Right ventricle myocardium inferior (tissue), 1 donor: ENCODE measurements at regions not wholly inside any gene's neighbourhood (a gene's known extent, or its start where the extent isn't known, plus 50 kb on each side); places are given as distances from the start of the nearest gene placed in this dataset.
"Not testable (repeated sequence)": the region's sequence is repeated elsewhere in the genome, so short reads cannot be mapped to it uniquely, and the experiment has no call there.

Source experiments
- ATAC-seq: fragments of 200-7000 bp; cut with Tn5 transposase; one replicate; pipeline ENCODE4 v1.9.1; 2020; ENCODE audit warnings: mild to moderate bottlenecking, moderate library complexity
- DNase-seq: peaks from one replicate; pipeline ENCODE4 v3.0.0; 2021; ENCODE audit errors: missing footprints
- intact Hi-C: fragments of 100-400 bp; cut with DNase I; formaldehyde crosslinking; loops from one replicate; pipeline ENCODE4 v1.11.0; 2022
- donor health status: DM: no; HTN: yes; CAD: no; lungs with severe emphysema.

- no peak for DNase-seq
- no peak for ATAC-seq
- intact Hi-C loops = no loop called here
Observed at GRCh38 chr20:12061466-12061865, 143.8 kb downstream of the BTBD3 start.

DNA sequence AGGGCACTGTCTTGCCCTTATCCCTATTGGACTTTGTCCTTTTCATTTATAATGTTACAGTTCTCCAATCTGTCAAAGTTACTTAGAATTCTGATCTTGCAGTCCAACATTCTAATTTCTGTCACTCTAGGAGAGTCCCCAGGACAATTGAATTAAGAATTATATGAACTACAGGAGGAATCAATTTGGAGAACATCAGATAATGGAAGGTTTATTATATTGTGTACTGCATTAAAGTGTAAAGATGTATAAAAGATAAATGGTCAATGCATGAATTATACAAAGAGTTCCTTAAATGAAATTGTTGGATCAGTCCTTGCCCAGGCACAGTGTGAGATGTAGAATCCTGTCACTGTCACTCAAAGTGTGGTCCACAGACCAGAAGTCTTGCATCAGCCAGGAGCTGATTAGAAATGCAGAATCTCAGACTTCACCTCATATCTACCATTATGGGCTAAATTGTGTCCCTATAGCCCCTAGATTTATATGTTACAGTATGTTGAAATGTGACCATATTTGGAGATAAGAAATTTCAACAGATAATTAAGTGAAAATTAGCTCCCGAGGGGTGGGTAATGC lies 145.5 kb downstream of the BTBD3 start:
- ATAC-seq (no peak), DNase-seq (no peak)
- intact Hi-C loops = no loop called here

DNA sequence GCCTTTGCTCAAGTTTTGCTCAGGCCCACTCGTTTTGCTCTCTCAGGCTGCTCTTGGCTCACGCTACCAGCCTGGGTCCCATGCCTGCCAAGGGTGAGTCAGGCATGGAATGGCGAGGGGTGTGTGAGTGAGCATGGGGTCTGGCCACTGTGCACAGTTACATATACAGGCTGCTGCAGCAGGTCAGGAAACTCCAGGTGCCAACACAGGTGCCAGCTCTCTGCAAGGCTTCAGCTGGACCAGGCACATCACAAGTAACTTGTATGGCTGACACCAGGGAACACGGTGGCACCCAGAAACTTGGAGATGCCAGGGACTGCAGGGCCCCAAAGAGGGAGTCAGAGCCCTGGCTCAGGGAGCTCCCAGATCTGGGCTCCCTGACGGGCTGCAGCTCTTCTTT lies 146.8 kb downstream of the BTBD3 start:
- intact Hi-C loops = no loop called here
- DNase-seq (no peak), ATAC-seq (no peak)

DNA sequence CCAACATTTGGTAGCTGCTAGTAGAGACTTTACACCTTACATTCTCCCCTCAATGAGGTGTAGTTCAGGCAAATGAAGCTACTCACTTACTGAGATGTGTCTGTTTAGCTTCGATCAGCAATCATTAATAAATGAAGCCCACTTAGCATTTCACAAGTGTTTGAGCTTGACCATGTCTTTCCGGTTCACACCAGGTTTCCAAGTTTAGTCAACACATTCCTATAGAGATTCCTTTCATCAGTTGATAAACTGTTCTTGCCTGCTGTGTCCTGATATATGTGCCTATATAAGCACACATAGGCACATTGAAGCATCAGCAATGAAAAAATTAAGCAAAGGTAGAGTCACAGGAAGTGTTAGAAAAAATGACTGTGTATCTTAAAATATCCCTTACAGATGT lies 150.0 kb downstream of the BTBD3 start:
- intact Hi-C loops = no loop called here
- ATAC-seq = no peak

DNA sequence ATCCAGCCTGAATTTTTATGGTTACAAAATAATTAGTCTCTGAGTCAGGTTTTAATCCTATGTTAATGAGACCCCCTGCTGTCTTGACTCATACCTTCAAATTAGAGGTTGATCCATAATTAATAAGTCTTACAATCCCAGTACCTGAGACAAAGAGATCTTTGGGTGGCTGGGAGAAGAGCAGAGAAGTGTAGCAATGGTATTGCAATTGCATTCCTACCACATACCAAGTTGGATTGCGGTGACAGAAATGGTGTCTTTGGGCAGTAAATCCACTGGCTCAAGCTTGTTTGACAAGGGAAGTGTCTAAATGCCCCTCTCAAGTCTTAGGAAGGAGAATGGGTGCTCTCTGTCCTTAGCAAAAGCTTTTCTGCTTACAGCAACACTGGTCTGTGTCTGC lies 150.4 kb downstream of the BTBD3 start:
- DNase-seq = no peak
- no peak for ATAC-seq
- intact Hi-C loops = no loop called here

More for the DNA sequence above, 150.0 kb downstream of the BTBD3 start:
- DNase-seq = no peak

- ATAC-seq = no peak
Observed at GRCh38 chr20:12069181-12069580, 151.5 kb downstream of the BTBD3 start.

GRCh38 chr20:12072221-12072953 lies 154.7 kb downstream of the BTBD3 start:
- DNase-seq (no peak), ATAC-seq (peak; percentile 88)
- intact Hi-C loops = no loop called here

More at GRCh38 chr20:12069181-12069580, 151.5 kb downstream of the BTBD3 start:
- intact Hi-C loops = no loop called here
- no peak for DNase-seq

GRCh38 chr20:12072954-12073264 lies 155.2 kb downstream of the BTBD3 start:
- ATAC-seq (no peak), DNase-seq (no peak)
- intact Hi-C loops = no loop called here

GRCh38 chr20:12074111-12074655 lies 156.5 kb downstream of the BTBD3 start:
- intact Hi-C loops = no loop called here
- ATAC-seq = no peak
- DNase-seq = no peak

DNA sequence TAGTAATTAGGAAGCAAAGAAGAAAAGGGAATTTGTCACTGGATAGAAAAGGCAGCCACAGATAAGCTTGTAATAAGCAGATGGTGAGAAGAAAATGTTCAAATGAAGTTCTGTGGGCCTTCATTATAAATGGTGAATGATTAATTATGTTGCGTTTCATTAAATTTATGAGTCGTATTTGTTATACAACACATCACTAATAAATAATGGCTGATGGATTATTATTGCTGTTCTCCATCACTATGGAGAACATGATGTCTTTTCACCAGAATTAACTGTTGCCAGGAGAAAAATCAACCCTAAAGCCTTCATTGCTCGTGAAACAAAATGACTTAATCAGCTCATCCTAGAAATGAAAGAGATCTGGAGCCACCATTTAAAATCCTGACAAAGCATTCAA lies 158.5 kb downstream of the BTBD3 start:
- no peak for ATAC-seq
- intact Hi-C loops = no loop called here
- no peak for DNase-seq

GRCh38 chr20:12077875-12078274 lies 160.2 kb downstream of the BTBD3 start:
- DNase-seq (no peak), ATAC-seq (no peak)
- intact Hi-C loops = no loop called here

DNA sequence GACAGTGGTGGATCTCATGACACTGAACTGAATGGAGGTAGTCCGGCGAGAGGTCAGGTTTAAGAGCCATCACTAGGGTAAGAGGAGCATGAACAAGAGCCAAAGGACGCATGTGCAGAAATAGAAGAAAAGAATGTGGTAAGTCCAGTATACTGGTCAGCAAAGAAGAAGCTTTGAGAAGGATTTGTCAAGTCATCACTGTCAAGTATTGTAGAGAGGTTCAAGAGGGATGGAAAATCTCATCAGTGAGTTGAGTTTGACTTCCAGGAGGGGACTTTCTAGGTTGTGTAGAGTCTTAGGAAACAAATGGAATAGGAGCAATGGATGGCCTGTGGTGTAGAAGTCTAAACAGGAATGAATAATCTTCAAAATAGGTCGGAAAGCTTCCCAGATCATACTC lies 161.8 kb downstream of the BTBD3 start:
- no peak for ATAC-seq
- intact Hi-C loops = no loop called here
- DNase-seq = no peak

- ATAC-seq = no peak
- intact Hi-C loops = no loop called here
Observed at GRCh38 chr20:12083269-12083668, 165.6 kb downstream of the BTBD3 start.

GRCh38 chr20:12084482-12084881 lies 166.8 kb downstream of the BTBD3 start:
- DNase-seq (no peak), ATAC-seq (no peak)
- intact Hi-C loops = no loop called here

More at GRCh38 chr20:12083269-12083668, 165.6 kb downstream of the BTBD3 start:
- no peak for DNase-seq

DNA sequence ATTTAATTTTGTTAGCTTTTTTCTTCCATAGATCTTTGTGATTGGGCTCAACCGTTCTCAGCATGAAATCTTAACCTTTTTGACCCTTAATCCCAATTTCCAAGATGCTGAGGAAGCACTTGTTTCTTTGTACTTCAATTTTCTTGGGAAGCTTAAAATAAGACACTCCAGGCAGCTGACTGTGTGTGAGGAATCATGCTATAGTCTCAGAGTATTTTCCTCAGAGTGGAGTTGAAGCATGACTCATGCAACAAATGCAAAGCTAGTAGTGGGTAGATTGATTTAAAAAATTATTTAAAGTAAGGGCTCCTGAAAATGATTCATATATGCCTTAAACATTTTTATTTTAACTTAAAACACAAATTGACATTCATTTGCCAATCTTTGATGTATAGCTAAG lies 168.7 kb downstream of the BTBD3 start:
- DNase-seq = no peak
- intact Hi-C loops = no loop called here
- no peak for ATAC-seq

DNA sequence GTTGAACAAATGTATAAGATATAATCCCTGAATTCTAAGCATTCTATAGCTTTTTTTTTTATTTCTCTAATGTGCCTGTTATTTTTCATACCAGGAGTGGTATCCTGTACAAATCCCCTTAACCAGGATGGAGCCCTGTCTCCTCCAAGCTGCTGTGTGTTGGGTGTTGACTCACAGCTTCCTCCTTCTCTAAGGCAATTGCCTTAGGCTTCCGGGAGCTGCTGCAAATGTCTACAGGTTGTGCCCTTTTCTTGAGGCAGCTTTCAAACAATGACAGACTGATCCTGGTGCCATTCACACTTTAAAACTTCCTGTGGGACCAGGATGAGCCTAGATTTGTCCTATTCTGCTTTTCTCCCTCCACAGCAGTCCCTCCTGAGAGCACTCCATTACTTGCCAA lies 173.2 kb downstream of the BTBD3 start:
- DNase-seq = no peak
- intact Hi-C loops = no loop called here
- ATAC-seq = no peak

GRCh38 chr20:12093057-12093796 lies 175.5 kb downstream of the BTBD3 start:
- DNase-seq = no peak
- intact Hi-C loops = no loop called here
- no peak for ATAC-seq

GRCh38 chr20:12093797-12094190 lies 176.1 kb downstream of the BTBD3 start:
- ATAC-seq, intact Hi-C loops, DNase-seq: not testable (repeated sequence)

- DNase-seq = no peak
- ATAC-seq = no peak
- intact Hi-C loops = no loop called here
Observed at GRCh38 chr20:12095180-12095920, 177.7 kb downstream of the BTBD3 start.
